HCT116 (cell line): ENCODE measurements at regions not wholly inside any gene's neighbourhood (a gene's known extent, or its start where the extent isn't known, plus 50 kb on each side); places are given as distances from the start of the nearest gene placed in this dataset.
"Not testable (repeated sequence)": the region's sequence is repeated elsewhere in the genome, so short reads cannot be mapped to it uniquely, and the experiment has no call there.

Experiments used
- CTCF ChIP-seq, 3 experiments: fragments of 200-600 bp in 1 of 3; sonication (generic) in 1 of 3; IDR thresholded peaks in 2 of 3; conservative IDR thresholded peaks in 1 of 3; 2 replicates each; pipeline ENCODE4 v1.5.1; 2012 to 2017; ENCODE audit warnings: low read depth in 2 of 3, low read length in 2 of 3, antibody characterized with exemption in 1 of 3, borderline replicate concordance in 1 of 3, control low read depth in 1 of 3, mild to moderate bottlenecking in 1 of 3, mixed read lengths in 1 of 3, mixed run types in 1 of 3, moderate library complexity in 1 of 3; ENCODE audit not compliant: insufficient read depth in 1 of 3
- EGR1 ChIP-seq: IDR thresholded peaks from 2 replicates; pipeline ENCODE4 v1.6.1; 2012; ENCODE audit warnings: low read depth
- EZH2phosphoT487 ChIP-seq: fragments of 200-600 bp; IDR thresholded peaks from 2 replicates; pipeline ENCODE4 v1.6.1; 2018; ENCODE audit warnings: antibody characterized with exemption, borderline replicate concordance
- POLR2A ChIP-seq: IDR thresholded peaks from 2 replicates; pipeline ENCODE4 v1.7.0; 2011; ENCODE audit warnings: borderline replicate concordance; ENCODE audit not compliant: insufficient read depth, insufficient read length; ENCODE audit errors: extremely low read depth
- POLR2AphosphoS5 ChIP-seq: IDR thresholded peaks from 2 replicates; pipeline ENCODE4 v1.6.1; 2011; ENCODE audit warnings: mild to moderate bottlenecking, low read depth, low read length, moderate library complexity
- RAD21 ChIP-seq: IDR thresholded peaks from 2 replicates; pipeline ENCODE4 v1.6.1; 2012; ENCODE audit warnings: low read depth, mild to moderate bottlenecking
- REST ChIP-seq: IDR thresholded peaks from 2 replicates; pipeline ENCODE4 v1.6.1; 2012; ENCODE audit warnings: low read depth
- SRF ChIP-seq: IDR thresholded peaks from 2 replicates; pipeline ENCODE4 v1.6.1; 2012; ENCODE audit warnings: low read depth
- TCF7L2 ChIP-seq: IDR thresholded peaks from 2 replicates; pipeline ENCODE4 v1.7.0; 2011; ENCODE audit warnings: borderline replicate concordance, inconsistent platforms; ENCODE audit not compliant: insufficient read depth, insufficient read length; ENCODE audit errors: extremely low read depth
- YY1 ChIP-seq: IDR thresholded peaks from 2 replicates; pipeline ENCODE4 v1.6.1; 2011; ENCODE audit warnings: low read length, low read depth, moderate library complexity, mild to moderate bottlenecking; ENCODE audit not compliant: insufficient replicate concordance; ENCODE audit errors: extremely low read depth
- ZNF274 ChIP-seq: fragments of 200-500 bp; sonication (Bioruptor generic); IDR thresholded peaks from 2 replicates; pipeline ENCODE4 v1.6.1; 2014; ENCODE audit warnings: mild to moderate bottlenecking, low read depth, low read length, inconsistent platforms

- TF ChIP-seq RAD21; CTCF (IDR thresholded peaks at IDR 0.05 in 2 of 3, conservative IDR thresholded peaks at IDR 0.05 in 1 of 3; ENCODE audit: borderline replicate concordance in 1 of 3, insufficient read depth in 1 of 3, low read depth in 2 of 3, low read length in 2 of 3); EZH2phosphoT487; REST; POLR2A; POLR2AphosphoS5; EGR1; YY1; TCF7L2; SRF; ZNF274: not testable (repeated sequence)
Measured at GRCh38 chr21:6083574-6084120, 4437.7 kb upstream of the TPTE start.
